ENCODE measurements at regions not wholly inside any gene's neighbourhood (a gene's known extent, or its start where the extent isn't known, plus 50 kb on each side); places are given as distances from the start of the nearest gene placed in this dataset.

DNA sequence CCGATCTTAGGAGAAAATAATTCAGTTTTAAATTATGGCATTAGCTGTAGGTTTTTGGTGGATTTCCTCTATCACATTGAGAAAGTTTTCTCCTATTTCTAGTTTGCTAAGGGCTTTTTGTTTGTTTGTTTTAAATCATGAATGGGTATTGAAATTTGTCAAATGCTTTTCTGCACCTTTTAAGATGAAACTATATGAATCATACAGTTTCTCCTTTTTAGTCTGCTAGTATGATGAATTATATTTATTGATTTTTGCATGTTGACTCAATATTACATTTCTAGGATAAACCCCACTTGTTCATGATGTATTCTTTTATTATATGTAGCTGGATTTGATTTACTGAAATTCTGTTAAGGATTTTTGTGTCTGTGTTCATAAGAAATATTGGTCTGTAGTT, 70.3 kb upstream of the PIP4K2A start:
- TF ChIP-seq, protein P1, sequence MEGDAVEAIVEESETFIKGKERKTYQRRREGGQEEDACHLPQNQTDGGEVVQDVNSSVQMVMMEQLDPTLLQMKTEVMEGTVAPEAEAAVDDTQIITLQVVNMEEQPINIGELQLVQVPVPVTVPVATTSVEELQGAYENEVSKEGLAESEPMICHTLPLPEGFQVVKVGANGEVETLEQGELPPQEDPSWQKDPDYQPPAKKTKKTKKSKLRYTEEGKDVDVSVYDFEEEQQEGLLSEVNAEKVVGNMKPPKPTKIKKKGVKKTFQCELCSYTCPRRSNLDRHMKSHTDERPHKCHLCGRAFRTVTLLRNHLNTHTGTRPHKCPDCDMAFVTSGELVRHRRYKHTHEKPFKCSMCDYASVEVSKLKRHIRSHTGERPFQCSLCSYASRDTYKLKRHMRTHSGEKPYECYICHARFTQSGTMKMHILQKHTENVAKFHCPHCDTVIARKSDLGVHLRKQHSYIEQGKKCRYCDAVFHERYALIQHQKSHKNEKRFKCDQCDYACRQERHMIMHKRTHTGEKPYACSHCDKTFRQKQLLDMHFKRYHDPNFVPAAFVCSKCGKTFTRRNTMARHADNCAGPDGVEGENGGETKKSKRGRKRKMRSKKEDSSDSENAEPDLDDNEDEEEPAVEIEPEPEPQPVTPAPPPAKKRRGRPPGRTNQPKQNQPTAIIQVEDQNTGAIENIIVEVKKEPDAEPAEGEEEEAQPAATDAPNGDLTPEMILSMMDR (IDR thresholded peaks at IDR 0.05), result no peak
- TF ChIP-seq ZFX (IDR thresholded peaks at IDR 0.05; ENCODE audit: borderline replicate concordance), result no peak

All from 22Rv1 (cell line).